Prostate gland (tissue), 2 donors: ENCODE measurements at regions not wholly inside any gene's neighbourhood (a gene's known extent, or its start where the extent isn't known, plus 50 kb on each side); places are given as distances from the start of the nearest gene placed in this dataset.

Experiments used
- POLR2AphosphoS5 ChIP-seq: sonication (generic); formaldehyde crosslinking; IDR thresholded peaks from one replicate; pipeline ENCODE4 v1.6.1; 2017; ENCODE audit warnings: antibody characterized with exemption
- TF ChIP-seq, protein P1 (sequence below), 4 experiments: fragments of 200-600 bp in 2 of 4; fragments of 450-650 bp in 2 of 4; sonication (generic) in 2 of 4; IDR thresholded peaks; 1 replicate in 3 of 4; 2 replicates in 1 of 4; pipeline ENCODE4 v1.5.1; 2016 to 2019; ENCODE audit warnings: antibody characterized with exemption in 4 of 4, mild to moderate bottlenecking in 2 of 4, moderate library complexity in 2 of 4

GRCh38 chr6:168217216-168217879 is 102.2 kb downstream of the DACT2 start:
- TF ChIP-seq, protein P1, sequence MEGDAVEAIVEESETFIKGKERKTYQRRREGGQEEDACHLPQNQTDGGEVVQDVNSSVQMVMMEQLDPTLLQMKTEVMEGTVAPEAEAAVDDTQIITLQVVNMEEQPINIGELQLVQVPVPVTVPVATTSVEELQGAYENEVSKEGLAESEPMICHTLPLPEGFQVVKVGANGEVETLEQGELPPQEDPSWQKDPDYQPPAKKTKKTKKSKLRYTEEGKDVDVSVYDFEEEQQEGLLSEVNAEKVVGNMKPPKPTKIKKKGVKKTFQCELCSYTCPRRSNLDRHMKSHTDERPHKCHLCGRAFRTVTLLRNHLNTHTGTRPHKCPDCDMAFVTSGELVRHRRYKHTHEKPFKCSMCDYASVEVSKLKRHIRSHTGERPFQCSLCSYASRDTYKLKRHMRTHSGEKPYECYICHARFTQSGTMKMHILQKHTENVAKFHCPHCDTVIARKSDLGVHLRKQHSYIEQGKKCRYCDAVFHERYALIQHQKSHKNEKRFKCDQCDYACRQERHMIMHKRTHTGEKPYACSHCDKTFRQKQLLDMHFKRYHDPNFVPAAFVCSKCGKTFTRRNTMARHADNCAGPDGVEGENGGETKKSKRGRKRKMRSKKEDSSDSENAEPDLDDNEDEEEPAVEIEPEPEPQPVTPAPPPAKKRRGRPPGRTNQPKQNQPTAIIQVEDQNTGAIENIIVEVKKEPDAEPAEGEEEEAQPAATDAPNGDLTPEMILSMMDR (IDR thresholded peaks at IDR 0.05): no peak
- no peak for TF ChIP-seq POLR2AphosphoS5
